ENCODE measurements at regions not wholly inside any gene's neighbourhood (a gene's known extent, or its start where the extent isn't known, plus 50 kb on each side); places are given as distances from the start of the nearest gene placed in this dataset.
A peak's percentile ranks its signal among the peaks of the same experiment; 100 is the strongest.

- H3F3A ChIP-seq (ENCODE audit: low read length, unreplicated experiment) = no peaks in the 10 kb centered on the region
- no peaks in the 10 kb centered on the region for H3K79me2 ChIP-seq (ENCODE audit: low read length)
- no TSS peak for BruUV-seq (replicated peaks)
- peaks cover 30% of the 10 kb centered on the region for H3K4me1 ChIP-seq (ENCODE audit: insufficient read depth, low read length)
- intact Hi-C loops (cut with micrococcal nuclease) = loop anchor here (10.0 kb wide), 2 partner anchors 624 to 864 kb away; no protein-coding TSS in a partner anchor
- peak overlapping the region; percentile 50 for H3K4me3 ChIP-seq (ENCODE audit: low read length)
- no peaks in the 10 kb centered on the region for H3K36me3 ChIP-seq (ENCODE audit: low read depth, low read length)
- H4K20me1 ChIP-seq (ENCODE audit: low read length) = no peaks in the 10 kb centered on the region
- ATAC-seq (peak; percentile 81), DNase-seq (peak; percentile 88)
- ChIA-PET CTCF (interaction anchor here (0.5 to 1.5 kb wide), 3 partner anchors 13 to 747 kb away, joined by 3 read pairs; no protein-coding TSS in a partner anchor), POLR2A (ENCODE audit: unreplicated experiment) (no interaction called here)
- 0 out of 2 replicates have a peak, but pooled peaks cover 4% of the 10 kb centered on the region for H3K9me3 ChIP-seq (ENCODE audit: low read length)
- H3K27me3 ChIP-seq (ENCODE audit: low read length) = no peaks in the 10 kb centered on the region
- no peak overlapping the region for H2AFZ ChIP-seq (ENCODE audit: low read length)
- peak overlapping the region; percentile 90 for H3K9ac ChIP-seq (ENCODE audit: low read length)
- peak overlapping the region; percentile 100 for H3K27ac ChIP-seq (ENCODE audit: low read length)
- TF ChIP-seq CTCF (conservative IDR thresholded peaks at IDR 0.05; ENCODE audit: low read depth, low read length) = peak; percentile 65
- TF ChIP-seq EZH2phosphoT487 (IDR thresholded peaks at IDR 0.05; ENCODE audit: borderline replicate concordance, low read length) = no peak
- H3K9me2 ChIP-seq (replicated peaks; ENCODE audit: low read length) = no peaks in the 10 kb centered on the region
- H3K4me2 ChIP-seq (ENCODE audit: low read length) = peak overlapping the region; percentile 83
Observed at GRCh38 chr16:66278604-66279262, 87.8 kb upstream of the CDH5 start.

- H3K36me3 ChIP-seq (ENCODE audit: low read depth, low read length) = no peaks in the 10 kb centered on the region
- no peaks in the 10 kb centered on the region for H4K20me1 ChIP-seq (ENCODE audit: low read length)
- CTCF ChIA-PET = interaction anchor here (0.5 to 1.5 kb wide), 3 partner anchors 13 to 747 kb away, joined by 3 read pairs; no protein-coding TSS in a partner anchor
- peak overlapping the region; percentile 83 for H3K4me2 ChIP-seq (ENCODE audit: low read length)
- BruUV-seq (replicated peaks) = no TSS peak
- no peaks in the 10 kb centered on the region for H3F3A ChIP-seq (ENCODE audit: low read length, unreplicated experiment)
- POLR2A ChIA-PET (ENCODE audit: unreplicated experiment) = no interaction called here
- intact Hi-C loops (cut with micrococcal nuclease) = loop anchor here (10.0 kb wide), 2 partner anchors 623 to 863 kb away; no protein-coding TSS in a partner anchor
- H3K27me3 ChIP-seq (ENCODE audit: low read length) = no peaks in the 10 kb centered on the region
- H3K4me1 ChIP-seq (ENCODE audit: insufficient read depth, low read length) = peaks cover 34% of the 10 kb centered on the region
- H3K4me3 ChIP-seq (ENCODE audit: low read length) = peak overlapping the region; percentile 50
- peak; percentile 73 for ATAC-seq
- peak overlapping the region; percentile 90 for H3K9ac ChIP-seq (ENCODE audit: low read length)
- 0 out of 2 replicates have a peak, but pooled peaks cover 4% of the 10 kb centered on the region for H3K9me3 ChIP-seq (ENCODE audit: low read length)
- no peaks in the 10 kb centered on the region for H3K79me2 ChIP-seq (ENCODE audit: low read length)
- H3K9me2 ChIP-seq (replicated peaks; ENCODE audit: low read length) = no peaks in the 10 kb centered on the region
- TF ChIP-seq EZH2phosphoT487 (IDR thresholded peaks at IDR 0.05; ENCODE audit: borderline replicate concordance, low read length) = no peak
- no peak for TF ChIP-seq EZH2 (IDR thresholded peaks at IDR 0.05; ENCODE audit: low read length, unreplicated experiment)
- TF ChIP-seq CTCF (conservative IDR thresholded peaks at IDR 0.05; ENCODE audit: low read depth, low read length) = no peak
- H2AFZ ChIP-seq (ENCODE audit: low read length) = no peak overlapping the region
- DNase-seq = peak; percentile 92
- H3K27ac ChIP-seq (ENCODE audit: low read length) = peak overlapping the region; percentile 100
Observed at GRCh38 chr16:66278111-66278531, 88.4 kb upstream of the CDH5 start.
